ENCODE measurements at regions not wholly inside any gene's neighbourhood (a gene's known extent, or its start where the extent isn't known, plus 50 kb on each side); places are given as distances from the start of the nearest gene placed in this dataset.

DNA sequence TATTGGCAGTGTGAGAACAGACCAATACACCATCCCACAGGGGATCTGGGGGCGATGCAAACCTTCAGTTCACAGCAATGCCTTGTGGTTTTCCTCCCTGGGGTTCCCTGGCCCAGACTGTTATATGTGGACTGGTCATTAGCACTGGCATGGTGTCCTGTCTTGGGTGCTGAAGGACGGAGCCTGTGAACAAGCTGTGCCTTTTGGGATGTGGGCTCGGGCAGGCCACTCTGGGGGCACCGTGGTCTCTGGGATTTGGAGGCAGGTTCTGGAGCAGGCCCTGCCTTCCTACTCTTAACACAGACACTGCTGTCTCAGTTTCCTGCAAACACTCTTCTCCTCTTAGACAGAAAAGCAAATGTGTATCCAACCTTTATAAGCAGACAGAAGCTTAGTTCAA lies 93.0 kb upstream of the ADRA2C start:
- H4K20me1 ChIP-seq (ENCODE audit: insufficient read depth) = no peaks in the 10 kb centered on the region
- DNase-seq = no peak
- no peak overlapping the region for H2AFZ ChIP-seq
- H3K27ac ChIP-seq = no peak overlapping the region
- H3K4me1 ChIP-seq (ENCODE audit: insufficient read depth) = no peaks in the 10 kb centered on the region
- H3K79me2 ChIP-seq (ENCODE audit: insufficient read depth) = no peaks in the 10 kb centered on the region
- no peaks in the 10 kb centered on the region for H3F3A ChIP-seq (ENCODE audit: insufficient read depth)
- WGBS, 2 experiments (ENCODE audit: low coverage in 1 of 2, low lambda C conversion rate in 2 of 2, missing lambda C conversion rate in 2 of 2) = 31 to 39% methylated on average over 4 of the region's 4 CpGs
- no peak overlapping the region for H3K9ac ChIP-seq
- peaks cover 8% of the 10 kb centered on the region for H3K27me3 ChIP-seq (replicated peaks; ENCODE audit: insufficient read depth)
- in situ Hi-C loops (cut with MboI) = no loop called here
- no peaks in the 10 kb centered on the region for H3K9me2 ChIP-seq (ENCODE audit: insufficient read depth)
- no peaks in the 10 kb centered on the region for H3K36me3 ChIP-seq (ENCODE audit: low read depth)
- TF ChIP-seq EZH2phosphoT487 (IDR thresholded peaks at IDR 0.05; ENCODE audit: insufficient read depth, low read depth) = no peak
- TF ChIP-seq EZH2 (IDR thresholded peaks at IDR 0.05; ENCODE audit: insufficient read depth, poor library complexity, severe bottlenecking) = no peak
- no peaks in the 10 kb centered on the region for H3K9me3 ChIP-seq (ENCODE audit: low read depth)
- H3K4me2 ChIP-seq (ENCODE audit: unreplicated experiment) = no peak overlapping the region
- H3K4me3 ChIP-seq = no peak overlapping the region

DNA sequence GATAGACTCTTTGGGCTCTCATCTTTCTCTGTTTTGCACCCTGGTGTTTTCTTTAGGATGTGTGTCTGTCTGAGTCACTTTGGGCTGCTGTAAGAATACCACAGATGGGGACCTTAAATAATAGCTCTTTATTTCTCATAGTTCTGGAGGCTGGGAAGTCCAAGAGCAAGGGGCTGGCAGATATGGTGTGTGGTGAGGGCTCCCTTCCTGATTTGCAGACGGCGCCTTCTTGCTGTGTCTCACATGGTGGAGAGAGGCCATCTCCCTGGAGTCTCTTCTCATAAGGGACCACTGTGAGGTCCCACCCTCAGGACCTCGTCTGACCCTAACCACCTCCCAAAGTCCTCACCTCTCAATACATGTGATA lies 93.7 kb upstream of the ADRA2C start:
- Histone ChIP-seq H3K4me2 (ENCODE audit: unreplicated experiment) (no peak overlapping the region), H3K9me3 (ENCODE audit: low read depth) (no peaks in the 10 kb centered on the region), H3K9me2 (ENCODE audit: insufficient read depth) (no peaks in the 10 kb centered on the region), H3K27me3 (replicated peaks; ENCODE audit: insufficient read depth) (peaks cover 8% of the 10 kb centered on the region), H3K36me3 (ENCODE audit: low read depth) (no peaks in the 10 kb centered on the region), H2AFZ (no peak overlapping the region), H3K4me3 (no peak overlapping the region), H3K27ac (no peak overlapping the region), H3K79me2 (ENCODE audit: insufficient read depth) (no peaks in the 10 kb centered on the region), H3K4me1 (ENCODE audit: insufficient read depth) (no peaks in the 10 kb centered on the region), H3F3A (ENCODE audit: insufficient read depth) (no peaks in the 10 kb centered on the region), H4K20me1 (ENCODE audit: insufficient read depth) (no peaks in the 10 kb centered on the region), H3K9ac (no peak overlapping the region)
- TF ChIP-seq EZH2phosphoT487 (IDR thresholded peaks at IDR 0.05; ENCODE audit: insufficient read depth, low read depth) = no peak
- in situ Hi-C loops (cut with MboI) = no loop called here
- 61 to 76% methylated on average over 3 of the region's 3 CpGs for WGBS, 2 experiments (ENCODE audit: low coverage in 1 of 2, low lambda C conversion rate in 2 of 2, missing lambda C conversion rate in 2 of 2)
- DNase-seq = no peak

DNA sequence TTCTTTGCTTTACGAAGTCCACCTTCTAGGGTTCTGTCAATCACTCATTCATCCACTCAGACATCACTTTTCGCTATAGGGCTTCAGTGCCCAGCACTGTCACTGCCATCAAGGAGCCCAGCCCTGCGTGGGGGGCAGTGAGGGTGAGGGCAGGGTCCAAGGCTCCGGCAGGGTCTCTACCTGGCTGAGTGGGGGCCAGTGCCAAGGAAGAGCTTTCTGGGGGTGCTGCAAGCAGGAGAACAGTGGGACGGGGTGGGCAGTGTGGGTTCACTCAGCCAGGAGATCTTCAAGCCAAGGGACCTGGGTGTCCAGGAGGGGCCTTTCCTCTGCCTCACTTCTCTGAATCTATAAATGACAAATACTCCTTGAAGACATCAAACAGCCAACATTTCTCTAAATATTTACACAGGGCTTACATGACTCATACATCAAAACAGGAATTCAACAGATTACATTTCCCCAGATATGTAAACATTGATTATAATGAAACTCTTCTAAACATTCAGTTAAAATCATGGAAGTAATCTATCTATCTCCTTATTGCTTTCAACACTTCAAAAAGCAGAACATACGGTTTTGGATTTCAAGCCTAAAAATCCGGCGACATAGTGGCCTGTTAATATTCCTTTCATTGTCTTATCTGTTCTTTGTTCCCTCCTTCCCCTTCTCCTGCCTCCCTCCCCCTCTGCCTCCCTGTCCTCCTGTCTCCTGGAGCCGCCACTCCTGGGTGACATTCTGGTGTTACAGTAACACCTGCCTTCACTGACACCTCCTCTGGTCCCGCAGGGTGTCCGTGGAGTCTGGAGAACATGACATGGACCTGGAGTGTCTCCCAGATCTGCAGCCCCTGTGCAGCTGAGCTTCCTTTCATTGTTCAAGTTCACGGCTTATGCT lies 94.4 kb upstream of the ADRA2C start:
- Histone ChIP-seq H3K9me2 (ENCODE audit: insufficient read depth) (no peaks in the 10 kb centered on the region), H3K4me2 (ENCODE audit: unreplicated experiment) (no peak overlapping the region), H3K4me3 (no peak overlapping the region), H3K27ac (no peak overlapping the region), H4K20me1 (ENCODE audit: insufficient read depth) (no peaks in the 10 kb centered on the region), H3K27me3 (replicated peaks; ENCODE audit: insufficient read depth) (peaks cover 8% of the 10 kb centered on the region), H3K9ac (no peak overlapping the region), H3K36me3 (ENCODE audit: low read depth) (no peaks in the 10 kb centered on the region), H3K79me2 (ENCODE audit: insufficient read depth) (no peaks in the 10 kb centered on the region), H3F3A (ENCODE audit: insufficient read depth) (no peaks in the 10 kb centered on the region), H2AFZ (no peak overlapping the region), H3K4me1 (ENCODE audit: insufficient read depth) (no peaks in the 10 kb centered on the region), H3K9me3 (ENCODE audit: low read depth) (no peaks in the 10 kb centered on the region)
- 48 to 49% methylated on average over 12 of the region's 12 CpGs for WGBS, 2 experiments (ENCODE audit: low coverage in 1 of 2, low lambda C conversion rate in 2 of 2, missing lambda C conversion rate in 2 of 2)
- TF ChIP-seq EZH2 (IDR thresholded peaks at IDR 0.05; ENCODE audit: insufficient read depth, poor library complexity, severe bottlenecking) (no peak), EZH2phosphoT487 (IDR thresholded peaks at IDR 0.05; ENCODE audit: insufficient read depth, low read depth) (no peak)
- DNase-seq = no peak
- in situ Hi-C loops (cut with MboI) = no loop called here

DNA sequence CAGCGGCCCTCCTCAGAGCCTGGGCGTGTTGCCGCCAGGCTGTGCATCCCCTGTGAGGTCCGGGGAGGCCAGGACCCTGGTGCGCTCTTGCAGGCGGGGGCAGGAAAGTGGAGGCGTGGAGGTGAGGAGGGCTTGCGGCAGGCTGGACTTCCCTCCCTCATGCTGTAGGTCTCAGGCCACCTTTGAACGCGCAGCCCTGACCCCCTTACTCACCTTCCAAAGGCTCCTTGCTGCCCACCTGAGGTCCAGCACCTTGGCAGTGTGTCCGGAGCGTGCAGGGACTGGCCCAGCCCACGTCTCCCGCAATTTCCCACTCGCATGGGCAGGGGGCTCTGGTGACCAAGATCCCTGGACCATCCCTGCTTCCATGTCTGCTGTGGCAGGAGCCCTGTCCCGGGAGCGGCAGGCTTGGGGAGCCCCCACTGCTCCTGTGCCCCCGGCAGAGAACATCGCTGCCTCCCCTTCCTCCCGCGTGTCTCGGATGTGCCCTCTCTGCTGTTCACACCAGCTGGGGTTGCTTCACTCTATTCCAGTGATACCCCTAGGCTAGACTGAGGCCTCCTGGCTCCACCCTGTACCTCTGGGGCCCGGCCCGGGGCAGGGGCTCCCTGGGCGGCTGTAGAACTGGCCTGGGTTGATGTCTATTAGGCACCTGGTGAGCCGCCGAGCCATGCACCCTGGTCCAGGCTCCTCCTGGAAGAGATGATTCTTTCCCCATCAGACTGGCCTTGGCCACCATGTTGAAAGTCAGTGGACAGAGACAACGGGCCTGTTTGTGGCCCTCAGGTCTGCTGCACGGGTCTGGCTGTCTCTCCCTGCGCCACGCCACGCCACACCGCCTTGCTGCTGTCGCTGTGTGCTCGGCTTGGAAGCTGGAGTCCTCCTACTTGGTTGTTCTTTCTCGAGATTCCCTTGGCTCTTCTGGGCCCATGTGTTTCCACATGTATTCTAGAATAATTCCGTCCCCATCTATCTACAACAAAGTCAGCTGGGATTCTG lies 95.4 kb upstream of the ADRA2C start:
- Histone ChIP-seq H3F3A (ENCODE audit: insufficient read depth) (no peaks in the 10 kb centered on the region), H3K79me2 (ENCODE audit: insufficient read depth) (no peaks in the 10 kb centered on the region), H3K27ac (no peak overlapping the region), H3K9me3 (ENCODE audit: low read depth) (no peaks in the 10 kb centered on the region), H3K36me3 (ENCODE audit: low read depth) (no peaks in the 10 kb centered on the region), H3K4me1 (ENCODE audit: insufficient read depth) (no peaks in the 10 kb centered on the region), H3K4me3 (no peak overlapping the region), H3K9ac (no peak overlapping the region), H3K9me2 (ENCODE audit: insufficient read depth) (no peaks in the 10 kb centered on the region), H3K27me3 (replicated peaks; ENCODE audit: insufficient read depth) (peaks cover 8% of the 10 kb centered on the region), H3K4me2 (ENCODE audit: unreplicated experiment) (no peak overlapping the region), H4K20me1 (ENCODE audit: insufficient read depth) (no peaks in the 10 kb centered on the region), H2AFZ (no peak overlapping the region)
- in situ Hi-C loops (cut with MboI) = no loop called here
- DNase-seq = no peak
- no peak for TF ChIP-seq EZH2phosphoT487 (IDR thresholded peaks at IDR 0.05; ENCODE audit: insufficient read depth, low read depth)
- TF ChIP-seq EZH2 (IDR thresholded peaks at IDR 0.05; ENCODE audit: insufficient read depth, poor library complexity, severe bottlenecking) = no peak
- 61 to 71% methylated on average over 37 of the region's 37 CpGs for WGBS, 2 experiments (ENCODE audit: low coverage in 1 of 2, low lambda C conversion rate in 2 of 2, missing lambda C conversion rate in 2 of 2)

Measured in GM23248 (cell line).